MG63 (cell line): ENCODE measurements at regions not wholly inside any gene's neighbourhood (a gene's known extent, or its start where the extent isn't known, plus 50 kb on each side); places are given as distances from the start of the nearest gene placed in this dataset.
"Not testable (repeated sequence)": the region's sequence is repeated elsewhere in the genome, so short reads cannot be mapped to it uniquely, and the experiment has no call there.

Source experiments
- DNase-seq: peaks from one replicate; pipeline ENCODE4 v3.0.0-alpha.2; 2020
- H3K27me3 ChIP-seq: fragments of 250-450 bp; sonication (Bioruptor Pico); 2 replicates; pipeline ENCODE4 v1.5.1; 2020; ENCODE audit warnings: mild to moderate bottlenecking, moderate library complexity
- H3K36me3 ChIP-seq: fragments of 250-450 bp; sonication (Bioruptor Pico); 2 replicates; pipeline ENCODE4 v1.5.1; 2020; ENCODE audit warnings: mild to moderate bottlenecking, moderate library complexity
- H3K4me3 ChIP-seq: fragments of 250-450 bp; sonication (Bioruptor Pico); 2 replicates; pipeline ENCODE4 v1.5.1; 2020; ENCODE audit warnings: mild to moderate bottlenecking, moderate library complexity
- H3K9me3 ChIP-seq: fragments of 250-450 bp; sonication (Bioruptor Pico); 2 replicates; pipeline ENCODE4 v1.5.1; 2020; ENCODE audit warnings: mild to moderate bottlenecking, moderate library complexity

DNA sequence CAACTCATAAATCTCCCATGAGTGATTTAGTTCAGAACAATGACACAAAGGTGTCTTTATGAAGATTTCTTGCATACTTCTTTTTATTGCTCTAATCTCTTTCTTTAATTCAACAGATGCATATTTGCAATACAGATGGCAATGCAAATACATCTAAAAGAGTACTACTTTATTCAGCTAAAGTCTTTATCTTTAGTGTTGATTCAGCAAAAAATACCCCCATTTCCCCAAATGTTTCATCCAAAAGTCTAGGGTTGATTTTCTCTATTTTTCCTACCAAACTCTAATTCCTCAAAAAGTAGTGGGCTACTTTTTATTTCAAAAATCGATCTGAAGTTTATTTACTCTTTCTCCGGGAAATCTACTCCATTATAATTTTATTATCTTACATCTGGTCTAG is 1055.2 kb downstream of the STIM2 start:
- Histone ChIP-seq H3K9me3 (no peaks in the 10 kb centered on the region), H3K4me3 (no peak overlapping the region), H3K36me3 (no peaks in the 10 kb centered on the region), H3K27me3 (no peaks in the 10 kb centered on the region)
- DNase-seq = no peak

DNA sequence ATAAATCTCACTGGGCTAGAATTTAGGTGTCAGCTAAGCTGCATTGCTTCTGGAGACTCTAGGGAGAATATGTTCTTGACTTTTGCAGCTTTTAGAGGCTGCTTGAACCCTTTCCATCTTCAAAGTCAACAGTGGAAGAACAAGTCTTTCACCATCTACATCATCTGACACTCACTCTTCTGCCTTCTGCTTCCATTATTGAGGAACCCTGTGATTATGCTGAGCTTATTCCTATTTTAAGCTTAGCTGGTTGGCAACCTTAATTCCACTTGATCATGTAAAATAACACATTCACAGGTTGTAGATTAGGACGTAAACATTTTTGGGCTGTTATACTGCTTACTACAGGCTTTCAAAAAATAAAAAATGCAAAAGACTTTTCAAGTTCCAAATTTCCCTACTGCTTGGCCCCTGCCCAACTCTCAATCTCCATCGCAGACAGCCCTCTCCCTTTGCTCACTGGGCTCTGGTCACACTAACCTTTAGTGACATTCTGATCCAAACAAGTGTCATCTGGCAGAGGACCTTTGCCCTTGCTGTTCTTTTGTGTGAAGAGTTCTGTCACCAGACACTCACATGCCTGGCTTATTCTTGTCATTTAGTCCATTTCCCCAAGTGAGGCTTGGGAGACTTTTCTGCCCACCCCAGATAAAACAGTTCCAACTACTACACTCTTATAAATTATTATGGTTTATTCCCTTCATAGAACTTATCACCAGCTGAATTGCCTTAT is 1056.0 kb downstream of the STIM2 start:
- Histone ChIP-seq H3K4me3 (no peak overlapping the region), H3K27me3 (no peaks in the 10 kb centered on the region), H3K36me3 (no peaks in the 10 kb centered on the region), H3K9me3 (no peaks in the 10 kb centered on the region)
- DNase-seq = no peak

DNA sequence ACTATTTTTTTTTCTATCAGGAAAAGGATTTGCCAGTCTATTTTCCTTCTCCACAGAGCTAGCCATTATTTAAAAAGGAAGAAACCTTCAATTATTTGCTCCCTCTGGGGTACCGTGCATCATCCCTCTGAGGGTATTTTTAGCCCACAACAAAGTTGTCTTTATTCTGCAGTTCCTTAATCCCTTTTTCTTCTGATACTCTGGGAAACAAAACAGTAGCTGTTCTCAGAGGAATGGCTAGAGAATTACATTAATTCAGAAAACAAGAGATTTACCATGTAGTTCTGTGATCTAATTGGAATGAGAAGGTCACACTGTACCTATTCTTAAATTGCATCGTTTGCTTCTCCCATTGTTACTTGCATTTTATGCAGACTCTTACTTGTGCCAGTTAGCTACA is 1056.7 kb downstream of the STIM2 start:
- no peak for DNase-seq

DNA sequence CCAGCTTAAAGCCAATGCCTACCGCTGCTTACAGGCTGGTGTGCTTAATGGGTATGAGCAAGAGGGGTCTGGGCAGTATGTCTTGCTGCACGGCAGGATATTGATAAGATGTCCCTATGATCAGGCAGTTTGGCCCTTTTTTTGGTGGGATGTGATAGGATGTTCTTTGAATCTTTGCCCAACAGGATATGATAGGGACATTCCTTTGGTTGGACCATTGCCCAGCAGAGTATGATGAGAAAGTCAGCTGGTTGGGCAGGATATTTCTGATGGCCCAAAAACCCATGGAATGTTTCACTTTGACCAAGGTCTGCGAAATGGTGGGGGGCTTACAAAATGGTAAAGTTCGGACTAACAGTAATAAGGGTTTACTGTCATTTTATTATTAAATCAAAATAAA is 1060.6 kb downstream of the STIM2 start:
- Histone ChIP-seq H3K4me3 (no peak overlapping the region), H3K36me3 (no peaks in the 10 kb centered on the region), H3K9me3 (no peaks in the 10 kb centered on the region), H3K27me3 (no peaks in the 10 kb centered on the region)
- DNase-seq = no peak

More for the DNA sequence above, 1056.7 kb downstream of the STIM2 start:
- H3K36me3 ChIP-seq = no peaks in the 10 kb centered on the region
- H3K4me3 ChIP-seq = no peak overlapping the region
- H3K9me3 ChIP-seq = no peaks in the 10 kb centered on the region
- H3K27me3 ChIP-seq = no peaks in the 10 kb centered on the region

DNA sequence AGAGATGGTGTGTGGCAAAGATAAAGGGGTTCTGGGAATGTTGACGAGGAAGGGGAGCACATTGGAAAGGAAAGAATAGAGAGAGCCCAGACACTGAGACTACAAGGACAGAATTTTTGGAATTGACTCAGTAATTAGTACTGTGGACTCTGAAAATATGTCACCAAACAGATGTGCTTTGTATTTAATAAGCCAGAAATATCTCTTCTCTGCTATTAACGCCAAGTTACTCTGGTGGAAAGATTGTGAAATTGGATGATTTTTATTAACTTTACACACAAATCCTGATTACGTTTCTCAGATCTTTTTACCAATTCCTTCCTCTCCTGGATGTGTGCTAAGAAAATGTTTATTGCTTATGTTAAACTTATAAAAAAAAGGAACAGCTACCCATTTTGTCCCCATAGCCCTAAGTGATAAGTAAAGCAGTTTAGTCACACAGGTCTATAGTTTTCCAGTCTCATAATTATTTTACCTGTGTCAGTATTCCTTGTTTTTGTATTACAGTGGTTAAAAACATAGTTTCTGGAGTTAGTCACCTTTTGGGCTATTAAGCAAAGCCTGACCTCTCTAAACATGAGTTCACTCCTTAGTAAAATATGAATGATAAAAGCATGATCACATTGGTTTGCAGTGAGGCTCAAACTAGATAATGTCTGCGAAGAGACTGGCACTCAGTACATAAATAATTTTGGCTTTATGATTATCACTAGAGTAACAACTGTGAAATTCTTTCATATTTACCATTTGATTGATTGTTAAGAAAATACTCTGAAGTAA is 1068.3 kb downstream of the STIM2 start:
- no peak overlapping the region for H3K4me3 ChIP-seq
- no peak for DNase-seq
- H3K9me3 ChIP-seq = no peaks in the 10 kb centered on the region
- H3K36me3 ChIP-seq = no peaks in the 10 kb centered on the region
- no peaks in the 10 kb centered on the region for H3K27me3 ChIP-seq

DNA sequence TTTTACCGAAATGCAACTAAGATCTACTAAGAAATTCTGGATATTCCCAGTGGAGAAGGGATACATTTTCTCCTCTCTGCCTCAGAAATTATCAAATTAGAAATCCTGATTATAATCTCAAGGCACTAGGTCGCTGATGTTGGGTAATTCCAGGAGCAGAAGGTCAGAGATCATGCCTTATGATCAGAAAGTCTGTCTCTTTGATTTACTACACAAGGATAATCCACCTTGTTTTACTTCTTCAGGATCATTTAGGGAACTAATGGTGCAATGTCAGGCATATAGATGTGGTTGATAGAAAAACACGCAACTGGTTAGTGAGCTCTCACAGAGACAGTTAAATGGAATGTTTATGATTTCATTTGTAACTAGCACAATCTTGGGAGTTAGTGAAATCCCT is 1069.7 kb downstream of the STIM2 start:
- H3K27me3 ChIP-seq = no peaks in the 10 kb centered on the region
- no peaks in the 10 kb centered on the region for H3K9me3 ChIP-seq
- no peaks in the 10 kb centered on the region for H3K36me3 ChIP-seq
- no peak overlapping the region for H3K4me3 ChIP-seq
- no peak for DNase-seq

DNA sequence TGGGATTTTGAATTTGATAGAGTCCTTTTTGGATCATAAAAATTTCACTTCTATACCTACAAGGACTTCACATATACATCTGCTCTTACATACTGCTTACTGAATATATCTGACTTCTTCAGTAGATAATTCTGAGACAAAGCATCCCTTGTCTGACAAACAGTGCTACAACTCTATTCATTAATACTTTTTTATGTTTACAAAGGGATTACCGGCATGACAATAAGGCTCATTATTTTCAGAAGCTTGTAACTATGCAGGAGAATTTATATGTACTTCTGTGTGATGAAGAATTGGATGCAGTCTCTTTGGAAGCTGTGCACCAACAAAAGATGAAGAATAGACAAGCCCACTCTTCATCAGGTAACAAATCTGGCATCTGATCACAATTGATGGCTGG is 1070.3 kb downstream of the STIM2 start:
- no peaks in the 10 kb centered on the region for H3K36me3 ChIP-seq
- no peak overlapping the region for H3K4me3 ChIP-seq
- no peaks in the 10 kb centered on the region for H3K27me3 ChIP-seq
- no peak for DNase-seq
- no peaks in the 10 kb centered on the region for H3K9me3 ChIP-seq

DNA sequence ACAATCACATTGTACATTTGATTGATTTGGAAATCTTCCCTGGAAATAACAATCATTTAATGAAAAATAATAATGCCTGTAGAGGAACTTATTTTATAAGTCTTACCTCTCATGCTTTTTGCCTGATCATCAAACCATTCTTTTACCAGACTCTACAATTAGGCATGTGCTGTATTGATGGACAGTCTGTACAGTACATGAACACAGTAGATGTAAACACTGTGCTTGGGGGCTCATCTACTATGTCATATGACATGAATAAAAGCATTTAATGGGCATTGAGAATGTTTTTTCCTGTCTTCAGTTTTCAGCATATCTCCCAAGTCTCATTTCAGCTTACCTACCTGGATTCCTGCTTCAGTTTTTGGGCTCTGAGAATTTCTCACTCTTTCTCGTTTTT is 1070.9 kb downstream of the STIM2 start:
- Histone ChIP-seq H3K4me3 (no peak overlapping the region), H3K9me3 (no peaks in the 10 kb centered on the region), H3K27me3 (no peaks in the 10 kb centered on the region), H3K36me3 (no peaks in the 10 kb centered on the region)
- DNase-seq = no peak

DNA sequence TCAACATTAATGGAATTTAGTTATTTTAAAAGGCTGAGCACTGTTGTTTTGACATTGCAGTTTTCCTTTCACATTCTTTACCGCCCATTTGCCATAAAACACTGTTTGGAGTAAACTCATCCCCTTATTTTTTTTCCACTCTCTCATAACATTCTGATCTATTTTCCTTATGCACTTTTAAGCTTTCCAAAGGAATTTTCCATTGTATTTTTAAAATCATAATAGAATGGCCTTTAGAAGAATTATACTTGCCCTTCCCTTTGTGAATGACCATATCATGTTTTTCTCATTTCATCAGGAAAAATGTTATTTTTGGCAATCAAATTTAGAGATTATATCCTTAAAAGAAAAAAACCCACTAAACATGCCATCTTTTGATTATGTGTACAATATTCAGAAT is 1074.2 kb downstream of the STIM2 start:
- no peak for DNase-seq
- Histone ChIP-seq H3K36me3 (no peaks in the 10 kb centered on the region), H3K4me3 (no peak overlapping the region), H3K9me3 (no peaks in the 10 kb centered on the region), H3K27me3 (no peaks in the 10 kb centered on the region)

DNA sequence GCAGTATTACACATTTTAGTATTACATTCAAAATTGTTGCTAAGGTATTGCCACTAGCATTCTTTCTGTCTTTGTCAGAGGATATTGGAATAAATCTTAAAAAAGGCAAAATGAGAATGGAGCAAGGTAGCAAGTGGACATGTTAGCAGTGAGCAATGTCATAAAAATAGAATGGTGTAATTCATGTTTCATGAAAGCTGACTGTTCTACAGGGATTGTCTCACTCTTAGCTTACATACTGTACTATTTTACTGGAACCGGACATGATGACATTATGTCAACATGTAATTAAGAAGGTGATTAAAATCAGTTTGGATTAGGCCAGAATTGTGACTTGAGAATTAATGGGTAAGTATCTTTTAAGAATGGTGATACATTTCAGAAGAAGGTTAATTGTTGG is 1086.2 kb downstream of the STIM2 start:
- Histone ChIP-seq H3K4me3 (no peak overlapping the region), H3K9me3 (no peaks in the 10 kb centered on the region), H3K36me3 (no peaks in the 10 kb centered on the region), H3K27me3 (no peaks in the 10 kb centered on the region)
- no peak for DNase-seq

DNA sequence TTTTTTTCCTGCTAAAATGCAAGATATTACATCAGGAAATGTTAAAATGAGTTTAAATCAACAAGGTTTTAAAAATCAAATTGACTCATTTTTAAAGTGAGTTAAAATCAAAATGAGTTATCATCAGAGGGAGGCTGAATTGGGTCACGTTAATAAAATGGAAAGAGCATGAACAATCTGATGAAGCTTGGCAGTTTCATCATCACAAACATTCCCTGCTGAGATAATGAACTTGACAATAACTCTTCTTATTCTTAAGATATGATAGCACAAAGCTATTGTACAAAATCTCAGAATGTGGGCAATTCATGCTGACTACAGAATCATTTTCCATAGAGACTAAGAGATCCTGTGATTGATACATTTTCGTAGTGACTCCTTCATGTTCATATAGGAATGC is 1086.7 kb downstream of the STIM2 start:
- Histone ChIP-seq H3K36me3 (no peaks in the 10 kb centered on the region), H3K9me3 (no peaks in the 10 kb centered on the region), H3K4me3 (no peak overlapping the region), H3K27me3 (no peaks in the 10 kb centered on the region)
- no peak for DNase-seq

DNA sequence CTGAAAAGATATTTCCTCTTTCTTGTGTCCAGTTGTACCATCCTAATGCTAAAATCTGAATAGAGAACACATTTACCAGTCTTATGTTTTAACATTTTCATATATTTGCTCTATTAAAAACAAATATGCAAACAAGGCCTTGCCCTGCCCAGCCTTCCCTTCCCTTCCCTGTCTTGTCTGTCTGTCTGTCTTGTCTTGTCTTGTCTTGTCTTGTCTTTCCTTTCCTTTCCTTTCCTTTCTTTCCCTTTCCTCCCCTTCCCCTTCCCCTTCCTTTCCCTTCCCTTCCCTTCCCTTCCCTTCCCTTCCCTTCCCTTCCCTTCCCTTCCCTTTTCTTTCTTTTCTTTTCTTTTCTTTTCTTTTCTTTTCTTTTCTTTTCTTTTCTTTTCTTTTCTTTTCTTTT is 1103.5 kb downstream of the STIM2 start:
- Histone ChIP-seq H3K4me3 (no peak overlapping the region), H3K27me3 (no peaks in the 10 kb centered on the region), H3K9me3 (no peaks in the 10 kb centered on the region), H3K36me3 (no peaks in the 10 kb centered on the region)
- no peak for DNase-seq

DNA sequence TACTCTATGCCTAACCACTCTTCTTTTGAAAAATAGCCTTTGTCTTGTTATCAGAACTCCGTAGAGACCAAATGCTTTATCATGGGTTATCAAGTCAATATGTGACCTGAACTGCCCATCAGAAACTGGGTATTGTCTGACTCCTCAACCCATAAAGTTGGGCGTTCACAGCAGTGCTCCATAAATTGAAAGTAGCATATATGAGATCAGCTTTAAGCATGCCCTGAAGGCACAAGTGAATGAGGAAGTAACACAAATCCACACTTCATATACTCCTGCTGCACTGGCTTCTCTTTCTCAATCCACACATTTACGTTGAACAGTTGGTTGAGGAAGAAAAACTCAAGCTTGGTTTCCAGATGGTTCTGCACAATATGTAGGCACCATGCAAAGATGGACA is 1106.0 kb downstream of the STIM2 start:
- no peak for DNase-seq
- no peaks in the 10 kb centered on the region for H3K36me3 ChIP-seq

DNA sequence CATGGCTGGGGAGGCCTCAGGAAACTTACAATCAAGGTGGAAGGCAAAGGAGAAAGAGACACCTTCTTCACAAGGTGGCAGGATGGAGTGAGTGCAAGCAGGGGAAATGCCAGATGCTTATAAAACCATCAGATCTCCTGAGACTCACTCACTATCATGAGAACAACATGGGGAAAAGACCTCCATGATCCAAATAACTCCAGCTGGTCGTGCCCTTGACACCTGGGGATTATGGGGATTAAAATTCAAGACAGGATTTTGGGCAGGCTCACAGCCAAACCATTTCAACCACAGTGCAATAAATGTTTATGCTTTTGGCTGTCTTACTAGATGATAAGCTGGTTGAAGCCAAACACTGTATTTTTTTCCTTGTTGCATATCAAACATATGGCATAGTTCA is 1112.4 kb downstream of the STIM2 start:
- H3K4me3 ChIP-seq = no peak overlapping the region
- H3K36me3 ChIP-seq = no peaks in the 10 kb centered on the region
- H3K27me3 ChIP-seq = no peaks in the 10 kb centered on the region
- H3K9me3 ChIP-seq = no peaks in the 10 kb centered on the region
- DNase-seq = no peak

More for the DNA sequence above, 1106.0 kb downstream of the STIM2 start:
- Histone ChIP-seq H3K4me3 (no peak overlapping the region), H3K9me3 (no peaks in the 10 kb centered on the region), H3K27me3 (no peaks in the 10 kb centered on the region)

DNA sequence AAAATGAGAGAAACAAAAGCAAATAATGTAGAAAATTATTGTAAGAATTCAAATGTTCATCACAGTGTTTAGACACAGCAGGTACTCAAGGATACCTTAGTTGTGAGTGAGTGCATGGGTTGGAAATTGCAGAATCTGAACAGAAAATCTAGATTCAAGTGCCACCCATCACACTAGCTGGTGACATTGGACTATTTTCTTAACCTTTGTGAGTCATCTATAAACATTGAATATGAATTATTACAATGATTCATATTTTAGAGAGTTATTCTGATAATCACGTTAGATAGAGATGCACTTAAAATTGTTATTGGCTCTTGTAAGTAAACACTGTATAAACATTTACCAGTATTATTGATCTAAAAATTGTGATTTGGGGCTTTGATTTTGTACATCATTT is 1113.1 kb downstream of the STIM2 start:
- H3K4me3 ChIP-seq = no peak overlapping the region
- no peaks in the 10 kb centered on the region for H3K36me3 ChIP-seq

DNA sequence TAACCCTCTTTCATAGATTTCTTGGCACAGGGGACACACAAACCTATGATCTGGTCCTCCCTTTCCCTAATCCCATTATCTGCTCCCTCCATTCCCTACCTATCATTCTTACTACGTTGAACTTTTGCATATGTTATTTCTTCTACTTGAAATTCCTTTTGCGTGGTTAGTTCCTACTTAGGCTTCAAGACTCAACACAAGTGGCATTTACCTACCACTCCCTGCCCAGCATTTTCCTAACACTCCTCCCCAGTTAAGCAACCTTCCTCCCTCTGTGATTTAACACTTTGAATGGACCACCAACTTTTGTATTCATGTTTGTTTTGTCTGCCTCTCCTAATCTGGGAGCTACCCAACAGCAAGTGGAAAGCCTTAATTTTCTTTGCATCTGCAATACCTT is 1113.7 kb downstream of the STIM2 start:
- no peak overlapping the region for H3K4me3 ChIP-seq
- no peaks in the 10 kb centered on the region for H3K27me3 ChIP-seq
- H3K9me3 ChIP-seq = no peaks in the 10 kb centered on the region
- H3K36me3 ChIP-seq = no peaks in the 10 kb centered on the region
- DNase-seq = no peak

More for the DNA sequence above, 1113.1 kb downstream of the STIM2 start:
- H3K27me3 ChIP-seq = no peaks in the 10 kb centered on the region
- H3K9me3 ChIP-seq = no peaks in the 10 kb centered on the region
- DNase-seq = no peak

DNA sequence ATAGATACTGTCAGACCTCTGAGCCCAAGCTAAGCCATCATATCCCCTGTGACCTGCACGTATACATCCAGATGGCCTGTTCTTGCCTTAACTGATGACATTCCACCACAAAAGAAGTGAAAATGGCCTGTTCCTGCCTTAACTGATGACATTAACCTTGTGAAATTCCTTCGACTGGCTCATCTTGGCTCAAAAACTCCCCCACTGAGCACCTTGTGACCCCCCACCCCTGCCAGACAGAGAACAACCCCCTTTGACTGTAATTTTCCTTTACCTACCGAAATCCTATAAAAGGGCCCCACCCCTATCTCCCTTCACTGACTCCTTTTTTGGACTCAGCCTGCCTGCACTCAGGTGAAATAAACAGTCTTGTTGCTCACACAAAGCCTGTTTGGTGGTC is 1114.2 kb downstream of the STIM2 start:
- H3K9me3 ChIP-seq = not testable (repeated sequence)

More for the DNA sequence above, 1114.2 kb downstream of the STIM2 start:
- not testable (repeated sequence) for H3K4me3 ChIP-seq, H3K27me3 ChIP-seq, H3K36me3 ChIP-seq, DNase-seq
